HG02571 (cell line): ENCODE measurements at regions not wholly inside any gene's neighbourhood (a gene's known extent, or its start where the extent isn't known, plus 50 kb on each side); places are given as distances from the start of the nearest gene placed in this dataset.
"Not testable (repeated sequence)": the region's sequence is repeated elsewhere in the genome, so short reads cannot be mapped to it uniquely, and the experiment has no call there.

Experiments used
- ATAC-seq: cut with Tn5 transposase; IDR thresholded peaks from one replicate; pipeline ENCODE4 v1.9.1; 2021; ENCODE audit warnings: mild to moderate bottlenecking, moderate library complexity; ENCODE audit not compliant: unreplicated experiment

- no peak for ATAC-seq
These were observed 317.3 kb downstream of the DOK5 start for GRCh38 chr20:54792688-54793087.

GRCh38 chr20:54788260-54788659 is 312.9 kb downstream of the DOK5 start:
- not testable (repeated sequence) for ATAC-seq

- ATAC-seq, result not testable (repeated sequence)
These were observed 307.4 kb downstream of the DOK5 start for GRCh38 chr20:54782758-54783157.

- ATAC-seq, result no peak
These were observed 299.0 kb downstream of the DOK5 start for GRCh38 chr20:54774426-54774825.

DNA sequence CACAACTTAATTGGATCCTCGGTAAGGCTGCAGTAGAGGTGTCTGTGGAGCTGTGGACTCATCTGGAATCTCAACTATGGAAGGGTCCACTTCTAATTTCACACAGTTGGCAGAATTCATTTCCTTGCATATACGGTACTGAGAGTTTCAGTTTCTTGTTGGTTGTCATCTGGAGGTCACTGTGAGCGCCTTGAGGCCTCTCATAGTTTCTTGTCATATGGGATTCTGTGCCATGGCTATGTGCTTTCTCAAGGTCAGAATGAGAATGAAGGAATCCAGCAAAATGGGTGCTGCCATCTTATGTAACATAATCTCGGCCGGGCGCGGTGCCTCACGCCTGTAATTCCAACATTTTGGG is 298.2 kb downstream of the DOK5 start:
- no peak for ATAC-seq

DNA sequence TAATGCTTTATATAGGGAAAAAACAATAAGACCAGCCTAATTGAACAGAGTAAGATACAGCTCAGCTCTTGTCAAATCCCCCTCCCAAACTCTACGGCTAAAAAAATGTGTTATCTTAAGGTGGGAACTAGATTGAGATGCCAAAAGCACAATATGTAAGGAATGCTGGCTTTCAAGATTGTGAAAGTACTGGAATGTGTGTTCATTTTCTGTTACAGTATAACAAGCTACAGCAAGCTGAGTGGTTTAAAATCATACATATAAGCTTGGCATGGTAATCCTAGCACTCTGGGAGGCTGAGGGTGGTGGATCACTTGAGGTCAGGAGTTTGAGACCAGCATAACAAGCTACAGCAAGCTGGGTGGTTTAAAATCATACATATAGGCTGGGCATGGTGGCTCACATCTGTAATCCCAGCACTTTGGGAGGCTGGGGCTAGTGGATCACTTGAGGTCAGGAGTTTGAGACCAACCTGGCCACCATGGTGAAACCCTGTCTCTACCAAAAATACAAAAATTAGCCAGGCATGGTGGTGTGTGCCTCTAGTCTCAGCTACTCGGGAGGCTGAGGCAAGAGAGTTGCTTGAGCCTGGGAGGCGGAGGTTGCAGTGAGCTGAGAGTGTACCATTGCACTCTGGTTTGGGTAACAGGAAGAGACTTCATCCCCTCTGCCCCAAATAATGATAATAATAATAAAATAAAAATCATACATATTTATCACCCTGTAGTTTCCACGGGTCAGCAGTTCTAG is 297.7 kb downstream of the DOK5 start:
- no peak for ATAC-seq

- no peak for ATAC-seq
These were observed 291.1 kb downstream of the DOK5 start for GRCh38 chr20:54766483-54766882.

- no peak for ATAC-seq
These were observed 288.0 kb downstream of the DOK5 start for GRCh38 chr20:54763366-54763765.

GRCh38 chr20:54759589-54759988 is 284.2 kb downstream of the DOK5 start:
- ATAC-seq, result no peak

DNA sequence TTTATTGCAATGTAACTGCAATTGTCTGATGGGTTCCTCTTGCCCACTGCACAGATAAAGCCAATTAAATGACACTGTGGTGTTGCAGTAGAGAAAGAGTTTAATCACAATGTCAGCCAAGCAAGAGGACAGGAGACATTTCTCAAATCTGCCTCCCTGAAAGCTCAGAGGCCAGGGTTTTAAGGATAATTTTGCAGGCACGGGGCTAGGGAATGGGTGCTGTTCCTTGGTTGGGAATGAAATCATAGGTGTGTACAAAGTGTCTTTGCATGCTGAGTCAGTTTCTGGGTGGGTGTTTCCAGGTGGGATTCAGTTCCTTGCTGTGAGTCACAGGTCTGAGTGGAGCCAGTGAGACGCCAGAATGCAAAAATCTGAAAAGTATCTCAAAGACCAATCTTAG is 271.4 kb downstream of the DOK5 start:
- no peak for ATAC-seq

DNA sequence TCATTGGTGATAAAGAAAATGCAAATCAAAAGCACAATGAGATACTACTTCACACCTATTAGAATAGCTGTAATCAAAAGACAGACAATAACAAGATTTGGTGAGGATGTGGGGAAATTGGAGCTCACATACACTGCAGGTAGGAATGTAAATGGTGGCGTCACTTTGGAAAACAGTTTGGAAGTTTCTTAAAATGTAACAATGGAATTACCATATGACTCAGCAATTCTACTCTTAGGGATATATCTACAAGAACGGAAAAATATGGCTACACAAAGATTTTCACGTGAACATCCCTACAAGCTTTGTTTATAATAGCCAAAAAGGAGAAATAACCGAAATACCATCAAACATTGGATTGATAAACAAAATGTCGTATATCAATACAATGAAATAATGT is 270.4 kb downstream of the DOK5 start:
- ATAC-seq, result no peak

DNA sequence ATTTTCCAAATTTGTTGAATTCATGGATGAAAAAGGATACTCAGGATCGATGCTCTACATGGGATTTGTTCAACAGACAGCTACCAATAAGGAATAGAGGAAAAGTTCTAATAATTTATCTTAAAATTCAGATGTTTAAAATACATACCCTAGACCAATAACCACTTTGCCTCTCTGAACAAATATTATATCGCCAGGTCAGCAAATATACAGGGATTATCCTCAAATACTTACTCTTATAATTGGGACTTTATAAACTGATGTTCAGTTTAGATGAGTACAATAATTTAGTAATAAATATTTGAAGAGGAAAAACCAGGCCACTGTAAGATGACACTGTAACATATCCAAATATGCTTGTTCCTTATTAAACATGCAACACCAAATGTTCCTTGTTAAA is 268.7 kb downstream of the DOK5 start:
- no peak for ATAC-seq

DNA sequence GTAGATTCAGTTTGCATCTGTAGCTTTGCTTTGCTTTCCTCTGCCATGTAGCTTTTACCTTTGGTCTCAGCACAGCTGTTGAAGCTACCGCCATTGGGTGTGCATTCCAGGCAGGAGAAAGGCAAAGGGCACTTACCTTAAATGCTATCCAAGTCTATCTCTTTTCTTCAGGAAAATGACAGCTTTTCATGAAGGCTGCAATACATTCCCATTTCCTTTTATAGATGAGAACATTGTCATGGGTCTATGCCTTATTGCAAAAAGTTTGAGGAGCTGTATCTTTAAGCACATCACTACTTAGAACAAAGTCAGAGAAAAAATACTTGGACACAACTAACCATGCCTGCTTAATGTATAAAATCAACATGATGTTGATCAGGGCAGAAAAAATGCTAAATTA is 266.8 kb downstream of the DOK5 start:
- ATAC-seq, result no peak

GRCh38 chr20:54736421-54736820 is 261.0 kb downstream of the DOK5 start:
- no peak for ATAC-seq

DNA sequence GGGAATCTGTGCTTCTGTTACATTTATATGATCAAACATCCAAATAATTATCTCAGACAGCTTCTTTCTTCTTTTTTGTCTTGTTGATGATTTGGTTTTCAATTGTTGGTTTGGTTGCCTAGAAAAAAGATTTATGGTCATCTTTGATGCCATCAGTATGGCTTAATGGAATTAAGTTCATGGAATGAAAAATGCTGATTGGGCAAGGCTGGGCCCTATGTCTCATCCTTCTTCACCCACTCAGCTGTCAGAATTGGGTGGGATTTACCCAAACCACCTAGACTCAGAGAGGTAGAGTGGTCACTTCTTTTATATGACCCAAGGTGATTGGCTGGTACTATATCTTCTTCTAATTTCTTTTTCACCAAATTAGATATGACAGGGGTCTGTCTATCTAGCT is 258.3 kb downstream of the DOK5 start:
- no peak for ATAC-seq

DNA sequence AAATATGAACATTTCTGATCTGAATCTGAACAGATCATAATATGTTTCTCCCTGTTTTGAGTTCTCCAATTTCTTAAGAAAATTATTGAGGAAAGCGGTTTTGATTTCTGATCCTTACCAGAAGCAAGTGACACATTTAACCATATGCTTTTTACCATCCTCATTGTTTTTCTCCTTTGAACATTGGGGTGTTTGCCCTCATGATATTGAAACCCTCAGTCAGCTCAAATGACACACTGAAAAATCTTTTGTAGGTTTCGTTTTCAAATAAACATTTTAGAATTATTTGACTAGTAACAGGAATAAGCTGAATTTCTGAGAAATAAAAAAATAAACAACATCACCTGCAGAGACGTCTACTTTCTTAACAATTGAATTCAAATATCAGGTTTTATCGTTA is 252.1 kb downstream of the DOK5 start:
- no peak for ATAC-seq

GRCh38 chr20:54726687-54727300 is 251.4 kb downstream of the DOK5 start:
- ATAC-seq, result no peak

DNA sequence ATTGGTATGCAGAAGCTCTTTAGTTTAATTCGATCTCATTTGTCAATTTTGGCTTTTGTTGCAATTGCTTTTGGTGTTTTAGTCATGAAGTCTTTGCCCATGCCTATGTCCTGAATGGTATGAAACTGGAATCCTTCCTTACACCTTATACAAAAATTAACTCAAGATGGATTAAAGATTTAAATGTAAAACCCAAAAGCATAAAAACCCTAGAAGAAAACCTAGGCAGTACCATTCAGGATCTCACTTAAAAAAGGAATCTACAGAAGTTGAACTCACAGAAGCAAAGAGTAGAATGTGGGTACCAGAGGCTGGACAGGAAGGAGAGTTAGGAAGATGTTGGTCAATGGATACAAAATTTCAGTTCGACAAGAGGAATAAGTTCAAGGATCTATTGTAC is 249.9 kb downstream of the DOK5 start:
- not testable (repeated sequence) for ATAC-seq

DNA sequence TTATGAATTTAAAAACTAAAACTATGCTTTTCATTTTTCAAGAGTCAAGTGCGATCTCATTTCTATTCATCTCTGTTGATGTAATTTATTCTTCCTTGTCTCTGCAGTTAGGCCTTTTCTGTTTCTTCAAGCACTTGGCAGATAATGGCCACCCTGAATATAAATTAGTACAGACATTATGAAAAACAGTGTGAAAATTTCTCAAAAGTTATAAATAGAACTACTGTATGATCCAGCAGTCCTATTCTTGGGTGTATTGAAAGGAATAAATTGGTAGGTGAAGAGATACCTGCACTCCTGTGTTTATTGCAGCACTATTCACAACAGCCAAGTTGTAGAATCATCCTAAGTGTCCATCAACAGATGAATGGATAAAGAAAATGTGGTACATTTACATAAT is 248.3 kb downstream of the DOK5 start:
- ATAC-seq, result no peak

DNA sequence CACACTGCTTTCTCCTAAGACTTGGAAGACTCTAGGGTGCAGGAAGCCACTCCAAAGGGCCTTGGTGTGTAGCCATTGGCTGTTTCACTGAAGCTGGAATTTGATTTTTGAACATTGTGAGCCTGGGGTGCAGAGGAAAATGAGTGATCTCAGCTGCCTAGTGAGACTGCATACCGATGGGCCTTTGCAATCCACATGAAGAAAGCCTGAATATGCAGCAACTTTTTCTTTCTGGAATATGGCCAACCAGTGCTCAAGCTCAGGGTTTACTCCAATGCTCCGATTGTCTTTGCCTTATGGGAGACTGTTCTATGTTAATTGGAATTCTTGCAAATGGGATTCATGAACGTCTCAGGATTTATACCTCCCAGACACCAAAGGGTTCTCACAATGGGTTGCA is 242.6 kb downstream of the DOK5 start:
- no peak for ATAC-seq

GRCh38 chr20:54716790-54717189 is 241.4 kb downstream of the DOK5 start:
- ATAC-seq, result no peak

GRCh38 chr20:54716174-54716747 is 240.9 kb downstream of the DOK5 start:
- ATAC-seq, result no peak

DNA sequence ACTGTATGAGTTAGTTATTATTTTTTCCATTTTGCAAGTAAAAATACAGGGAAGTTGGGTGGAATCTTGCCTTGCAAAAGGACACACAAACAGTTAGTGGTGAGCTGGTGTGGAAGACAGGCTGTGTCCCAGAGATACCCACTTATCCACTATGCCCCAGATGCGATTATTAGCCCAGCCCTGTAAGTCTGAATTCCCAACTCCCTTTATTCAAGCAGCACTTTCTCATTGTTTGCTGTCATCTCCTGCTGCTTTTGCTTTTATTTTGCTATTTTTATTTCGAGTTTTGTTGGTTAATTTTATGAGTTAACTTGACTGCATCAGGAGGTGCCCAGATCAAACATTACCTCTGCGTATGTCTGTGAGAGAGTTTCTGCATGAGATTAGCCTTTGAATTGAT is 239.4 kb downstream of the DOK5 start:
- ATAC-seq, result no peak
